ENCODE measurements at regions not wholly inside any gene's neighbourhood (a gene's known extent, or its start where the extent isn't known, plus 50 kb on each side); places are given as distances from the start of the nearest gene placed in this dataset.

DNA sequence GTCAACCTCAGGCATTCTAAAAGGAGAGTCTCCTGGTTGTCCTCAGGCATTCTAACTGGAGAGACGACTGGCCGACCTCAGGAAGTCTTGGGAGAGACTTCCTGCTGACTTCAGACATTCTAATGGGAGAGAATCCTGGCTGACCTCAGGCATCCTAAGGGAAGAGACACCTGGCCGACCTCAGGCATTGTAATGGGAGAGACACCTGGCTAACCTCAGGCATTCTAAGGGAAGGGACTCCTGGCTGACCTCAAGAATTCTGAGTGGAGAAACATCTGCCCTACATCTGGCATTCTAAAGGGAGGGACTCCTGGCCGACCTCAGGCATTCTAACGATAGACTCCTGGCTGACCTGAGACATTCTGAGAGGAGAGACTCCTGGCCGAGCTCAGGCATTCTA is 1353.3 kb downstream of the UQCRFS1 start:
- TF ChIP-seq, protein P1, sequence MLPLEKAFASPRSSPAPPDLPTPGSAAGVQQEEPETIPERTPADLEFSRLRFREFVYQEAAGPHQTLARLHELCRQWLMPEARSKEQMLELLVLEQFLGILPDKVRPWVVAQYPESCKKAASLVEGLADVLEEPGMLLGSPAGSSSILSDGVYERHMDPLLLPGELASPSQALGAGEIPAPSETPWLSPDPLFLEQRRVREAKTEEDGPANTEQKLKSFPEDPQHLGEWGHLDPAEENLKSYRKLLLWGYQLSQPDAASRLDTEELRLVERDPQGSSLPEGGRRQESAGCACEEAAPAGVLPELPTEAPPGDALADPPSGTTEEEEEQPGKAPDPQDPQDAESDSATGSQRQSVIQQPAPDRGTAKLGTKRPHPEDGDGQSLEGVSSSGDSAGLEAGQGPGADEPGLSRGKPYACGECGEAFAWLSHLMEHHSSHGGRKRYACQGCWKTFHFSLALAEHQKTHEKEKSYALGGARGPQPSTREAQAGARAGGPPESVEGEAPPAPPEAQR (CRISPR knock-in tag; IDR thresholded peaks at IDR 0.05): no peak
- TF ChIP-seq, protein P2, sequence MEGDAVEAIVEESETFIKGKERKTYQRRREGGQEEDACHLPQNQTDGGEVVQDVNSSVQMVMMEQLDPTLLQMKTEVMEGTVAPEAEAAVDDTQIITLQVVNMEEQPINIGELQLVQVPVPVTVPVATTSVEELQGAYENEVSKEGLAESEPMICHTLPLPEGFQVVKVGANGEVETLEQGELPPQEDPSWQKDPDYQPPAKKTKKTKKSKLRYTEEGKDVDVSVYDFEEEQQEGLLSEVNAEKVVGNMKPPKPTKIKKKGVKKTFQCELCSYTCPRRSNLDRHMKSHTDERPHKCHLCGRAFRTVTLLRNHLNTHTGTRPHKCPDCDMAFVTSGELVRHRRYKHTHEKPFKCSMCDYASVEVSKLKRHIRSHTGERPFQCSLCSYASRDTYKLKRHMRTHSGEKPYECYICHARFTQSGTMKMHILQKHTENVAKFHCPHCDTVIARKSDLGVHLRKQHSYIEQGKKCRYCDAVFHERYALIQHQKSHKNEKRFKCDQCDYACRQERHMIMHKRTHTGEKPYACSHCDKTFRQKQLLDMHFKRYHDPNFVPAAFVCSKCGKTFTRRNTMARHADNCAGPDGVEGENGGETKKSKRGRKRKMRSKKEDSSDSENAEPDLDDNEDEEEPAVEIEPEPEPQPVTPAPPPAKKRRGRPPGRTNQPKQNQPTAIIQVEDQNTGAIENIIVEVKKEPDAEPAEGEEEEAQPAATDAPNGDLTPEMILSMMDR (IDR thresholded peaks at IDR 0.05): no peak
- TF ChIP-seq NR3C1 (CRISPR knock-in tag; conservative IDR thresholded peaks at IDR 0.05; ENCODE audit: low read depth) (no peak), TEAD1 (CRISPR knock-in tag; IDR thresholded peaks at IDR 0.05) (no peak), CREM (CRISPR knock-in tag; IDR thresholded peaks at IDR 0.05) (no peak), JUN (CRISPR knock-in tag; IDR thresholded peaks at IDR 0.05) (no peak), SMAD3 (CRISPR knock-in tag; IDR thresholded peaks at IDR 0.05; ENCODE audit: borderline replicate concordance) (no peak)
- TF ChIP-seq, protein P3, sequence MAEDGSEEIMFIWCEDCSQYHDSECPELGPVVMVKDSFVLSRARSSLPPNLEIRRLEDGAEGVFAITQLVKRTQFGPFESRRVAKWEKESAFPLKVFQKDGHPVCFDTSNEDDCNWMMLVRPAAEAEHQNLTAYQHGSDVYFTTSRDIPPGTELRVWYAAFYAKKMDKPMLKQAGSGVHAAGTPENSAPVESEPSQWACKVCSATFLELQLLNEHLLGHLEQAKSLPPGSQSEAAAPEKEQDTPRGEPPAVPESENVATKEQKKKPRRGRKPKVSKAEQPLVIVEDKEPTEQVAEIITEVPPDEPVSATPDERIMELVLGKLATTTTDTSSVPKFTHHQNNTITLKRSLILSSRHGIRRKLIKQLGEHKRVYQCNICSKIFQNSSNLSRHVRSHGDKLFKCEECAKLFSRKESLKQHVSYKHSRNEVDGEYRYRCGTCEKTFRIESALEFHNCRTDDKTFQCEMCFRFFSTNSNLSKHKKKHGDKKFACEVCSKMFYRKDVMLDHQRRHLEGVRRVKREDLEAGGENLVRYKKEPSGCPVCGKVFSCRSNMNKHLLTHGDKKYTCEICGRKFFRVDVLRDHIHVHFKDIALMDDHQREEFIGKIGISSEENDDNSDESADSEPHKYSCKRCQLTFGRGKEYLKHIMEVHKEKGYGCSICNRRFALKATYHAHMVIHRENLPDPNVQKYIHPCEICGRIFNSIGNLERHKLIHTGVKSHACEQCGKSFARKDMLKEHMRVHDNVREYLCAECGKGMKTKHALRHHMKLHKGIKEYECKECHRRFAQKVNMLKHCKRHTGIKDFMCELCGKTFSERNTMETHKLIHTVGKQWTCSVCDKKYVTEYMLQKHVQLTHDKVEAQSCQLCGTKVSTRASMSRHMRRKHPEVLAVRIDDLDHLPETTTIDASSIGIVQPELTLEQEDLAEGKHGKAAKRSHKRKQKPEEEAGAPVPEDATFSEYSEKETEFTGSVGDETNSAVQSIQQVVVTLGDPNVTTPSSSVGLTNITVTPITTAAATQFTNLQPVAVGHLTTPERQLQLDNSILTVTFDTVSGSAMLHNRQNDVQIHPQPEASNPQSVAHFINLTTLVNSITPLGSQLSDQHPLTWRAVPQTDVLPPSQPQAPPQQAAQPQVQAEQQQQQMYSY (CRISPR knock-in tag; IDR thresholded peaks at IDR 0.05): no peak
- TF ChIP-seq, protein P4, sequence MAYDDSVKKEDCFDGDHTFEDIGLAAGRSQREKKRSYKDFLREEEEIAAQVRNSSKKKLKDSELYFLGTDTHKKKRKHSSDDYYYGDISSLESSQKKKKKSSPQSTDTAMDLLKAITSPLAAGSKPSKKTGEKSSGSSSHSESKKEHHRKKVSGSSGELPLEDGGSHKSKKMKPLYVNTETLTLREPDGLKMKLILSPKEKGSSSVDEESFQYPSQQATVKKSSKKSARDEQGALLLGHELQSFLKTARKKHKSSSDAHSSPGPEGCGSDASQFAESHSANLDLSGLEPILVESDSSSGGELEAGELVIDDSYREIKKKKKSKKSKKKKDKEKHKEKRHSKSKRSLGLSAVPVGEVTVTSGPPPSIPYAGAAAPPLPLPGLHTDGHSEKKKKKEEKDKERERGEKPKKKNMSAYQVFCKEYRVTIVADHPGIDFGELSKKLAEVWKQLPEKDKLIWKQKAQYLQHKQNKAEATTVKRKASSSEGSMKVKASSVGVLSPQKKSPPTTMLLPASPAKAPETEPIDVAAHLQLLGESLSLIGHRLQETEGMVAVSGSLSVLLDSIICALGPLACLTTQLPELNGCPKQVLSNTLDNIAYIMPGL (CRISPR knock-in tag; IDR thresholded peaks at IDR 0.05): no peak
- TF ChIP-seq, protein P5, sequence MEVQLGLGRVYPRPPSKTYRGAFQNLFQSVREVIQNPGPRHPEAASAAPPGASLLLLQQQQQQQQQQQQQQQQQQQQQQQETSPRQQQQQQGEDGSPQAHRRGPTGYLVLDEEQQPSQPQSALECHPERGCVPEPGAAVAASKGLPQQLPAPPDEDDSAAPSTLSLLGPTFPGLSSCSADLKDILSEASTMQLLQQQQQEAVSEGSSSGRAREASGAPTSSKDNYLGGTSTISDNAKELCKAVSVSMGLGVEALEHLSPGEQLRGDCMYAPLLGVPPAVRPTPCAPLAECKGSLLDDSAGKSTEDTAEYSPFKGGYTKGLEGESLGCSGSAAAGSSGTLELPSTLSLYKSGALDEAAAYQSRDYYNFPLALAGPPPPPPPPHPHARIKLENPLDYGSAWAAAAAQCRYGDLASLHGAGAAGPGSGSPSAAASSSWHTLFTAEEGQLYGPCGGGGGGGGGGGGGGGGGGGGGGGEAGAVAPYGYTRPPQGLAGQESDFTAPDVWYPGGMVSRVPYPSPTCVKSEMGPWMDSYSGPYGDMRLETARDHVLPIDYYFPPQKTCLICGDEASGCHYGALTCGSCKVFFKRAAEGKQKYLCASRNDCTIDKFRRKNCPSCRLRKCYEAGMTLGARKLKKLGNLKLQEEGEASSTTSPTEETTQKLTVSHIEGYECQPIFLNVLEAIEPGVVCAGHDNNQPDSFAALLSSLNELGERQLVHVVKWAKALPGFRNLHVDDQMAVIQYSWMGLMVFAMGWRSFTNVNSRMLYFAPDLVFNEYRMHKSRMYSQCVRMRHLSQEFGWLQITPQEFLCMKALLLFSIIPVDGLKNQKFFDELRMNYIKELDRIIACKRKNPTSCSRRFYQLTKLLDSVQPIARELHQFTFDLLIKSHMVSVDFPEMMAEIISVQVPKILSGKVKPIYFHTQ (CRISPR knock-in tag; IDR thresholded peaks at IDR 0.05): no peak
- TF ChIP-seq, protein P6, sequence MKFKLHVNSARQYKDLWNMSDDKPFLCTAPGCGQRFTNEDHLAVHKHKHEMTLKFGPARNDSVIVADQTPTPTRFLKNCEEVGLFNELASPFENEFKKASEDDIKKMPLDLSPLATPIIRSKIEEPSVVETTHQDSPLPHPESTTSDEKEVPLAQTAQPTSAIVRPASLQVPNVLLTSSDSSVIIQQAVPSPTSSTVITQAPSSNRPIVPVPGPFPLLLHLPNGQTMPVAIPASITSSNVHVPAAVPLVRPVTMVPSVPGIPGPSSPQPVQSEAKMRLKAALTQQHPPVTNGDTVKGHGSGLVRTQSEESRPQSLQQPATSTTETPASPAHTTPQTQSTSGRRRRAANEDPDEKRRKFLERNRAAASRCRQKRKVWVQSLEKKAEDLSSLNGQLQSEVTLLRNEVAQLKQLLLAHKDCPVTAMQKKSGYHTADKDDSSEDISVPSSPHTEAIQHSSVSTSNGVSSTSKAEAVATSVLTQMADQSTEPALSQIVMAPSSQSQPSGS (CRISPR knock-in tag; IDR thresholded peaks at IDR 0.05; ENCODE audit: borderline replicate concordance, low read depth): no peak

Measured in WTC11 (cell line).